IPS-18c (cell line): ENCODE measurements at regions not wholly inside any gene's neighbourhood (a gene's known extent, or its start where the extent isn't known, plus 50 kb on each side); places are given as distances from the start of the nearest gene placed in this dataset.

Experiments
- H3K4me3 ChIP-seq: 2 replicates; pipeline ENCODE4 v1.7.0; 2013; ENCODE audit warnings: low read depth, mild to moderate bottlenecking, low read length, moderate library complexity; ENCODE audit not compliant: insufficient read depth
- H3K9me3 ChIP-seq: one replicate; pipeline ENCODE4 v1.6.1; 2013; ENCODE audit warnings: mild to moderate bottlenecking, low read length, moderate library complexity; ENCODE audit not compliant: control insufficient read depth, insufficient read depth

- Histone ChIP-seq H3K4me3 (no peak overlapping the region), H3K9me3 (no peaks in the 10 kb centered on the region)
These were observed 53.2 kb upstream of the GPR45 start for GRCh38 chr2:105188343-105188742.
